ENCODE measurements at regions not wholly inside any gene's neighbourhood (a gene's known extent, or its start where the extent isn't known, plus 50 kb on each side); places are given as distances from the start of the nearest gene placed in this dataset.
A peak's percentile ranks its signal among the peaks of the same experiment; 100 is the strongest.

DNA sequence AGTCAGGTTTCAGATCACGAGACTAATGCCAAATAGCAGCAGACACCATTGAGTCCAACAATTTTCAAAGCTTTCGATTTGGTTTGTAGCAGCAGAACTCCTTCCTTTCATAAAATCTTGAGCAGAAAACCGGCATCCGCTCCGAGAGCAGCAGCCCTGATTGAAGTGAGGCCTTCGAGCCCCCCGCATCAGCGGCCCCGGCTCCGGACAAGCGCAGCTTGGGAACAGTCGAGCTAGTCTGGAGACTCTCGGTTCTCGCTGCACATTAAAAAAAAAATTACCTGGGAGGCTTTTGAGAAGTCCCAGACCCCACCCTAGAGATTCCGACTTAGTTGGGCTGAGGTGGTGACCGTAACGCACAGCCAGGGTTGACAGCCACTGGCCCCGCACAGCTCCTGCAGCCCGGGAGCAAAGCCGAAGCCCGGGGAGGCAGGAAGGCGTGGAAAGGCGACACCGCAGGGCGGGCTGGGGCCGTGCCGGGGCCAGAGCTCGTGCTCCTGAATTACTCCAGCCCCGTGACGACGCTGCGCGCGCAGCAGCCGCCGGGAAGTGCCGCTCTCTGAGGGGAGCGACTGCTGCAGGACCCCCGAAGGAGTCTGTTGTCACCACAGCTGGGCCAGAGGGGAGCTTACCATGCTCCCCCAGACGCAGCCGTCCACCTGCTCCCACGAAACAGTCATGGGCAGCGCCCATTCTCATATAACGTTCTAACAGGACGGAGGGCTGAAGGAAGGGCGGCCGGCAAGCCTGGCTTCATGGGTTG is 57.8 kb downstream of the SPATA19 start:
- DNase-seq (ENCODE audit: low read depth in 2 of 3, low spot score in 2 of 3), result peak in 2 of 3 donors; percentile 17 to 19

DNA sequence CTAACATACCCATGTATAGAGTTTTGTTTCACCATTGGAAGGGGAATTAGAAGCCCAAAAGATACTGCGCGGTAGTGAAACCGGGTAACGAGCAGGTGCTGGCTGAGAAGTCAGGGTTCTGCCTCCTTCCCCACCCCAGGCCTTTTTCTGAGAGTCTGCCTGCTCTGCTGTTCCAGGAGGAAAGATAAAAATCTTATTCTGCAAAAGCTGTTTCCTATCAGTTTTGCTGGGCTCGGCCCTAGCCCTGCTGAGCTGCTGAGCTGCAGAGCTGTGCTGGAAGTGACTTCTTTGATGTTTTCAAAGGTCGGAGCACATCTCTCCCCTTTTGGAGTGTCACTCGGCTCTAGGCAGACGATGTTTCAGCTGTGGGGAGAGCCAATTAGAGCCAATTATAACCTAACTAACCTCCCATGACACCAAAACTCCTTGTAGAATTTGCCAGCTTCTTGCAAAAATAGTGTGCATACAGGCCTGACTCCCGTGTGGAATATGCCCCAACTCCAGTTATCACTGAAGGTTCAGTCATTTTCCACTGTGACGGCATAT is 59.4 kb downstream of the SPATA19 start:
- DNase-seq (ENCODE audit: low read depth in 2 of 3, low spot score in 2 of 3), result peak in 1 of 3 donors; percentile 4

DNA sequence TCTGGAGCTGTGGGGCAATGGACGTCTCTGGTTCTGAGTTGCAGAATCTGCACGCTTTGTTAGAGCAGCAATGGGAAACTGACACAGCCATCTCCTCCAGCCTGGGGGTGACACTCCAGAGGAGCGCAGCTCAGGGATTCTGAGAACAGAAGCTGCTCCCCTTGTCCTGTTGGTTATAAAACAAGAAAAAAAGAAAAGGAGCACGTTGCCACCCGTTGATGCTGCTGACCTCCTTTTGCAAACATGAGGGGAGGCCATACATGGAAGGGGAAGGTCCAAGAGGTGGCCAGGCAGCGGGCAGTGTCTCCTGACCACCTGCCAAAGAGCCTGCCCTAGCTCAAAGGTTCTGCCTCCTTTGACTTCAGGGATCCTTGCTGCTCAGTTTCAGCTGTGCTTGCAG is 61.0 kb downstream of the SPATA19 start:
- DNase-seq (ENCODE audit: low read depth in 2 of 3, low spot score in 2 of 3), result no peak

DNA sequence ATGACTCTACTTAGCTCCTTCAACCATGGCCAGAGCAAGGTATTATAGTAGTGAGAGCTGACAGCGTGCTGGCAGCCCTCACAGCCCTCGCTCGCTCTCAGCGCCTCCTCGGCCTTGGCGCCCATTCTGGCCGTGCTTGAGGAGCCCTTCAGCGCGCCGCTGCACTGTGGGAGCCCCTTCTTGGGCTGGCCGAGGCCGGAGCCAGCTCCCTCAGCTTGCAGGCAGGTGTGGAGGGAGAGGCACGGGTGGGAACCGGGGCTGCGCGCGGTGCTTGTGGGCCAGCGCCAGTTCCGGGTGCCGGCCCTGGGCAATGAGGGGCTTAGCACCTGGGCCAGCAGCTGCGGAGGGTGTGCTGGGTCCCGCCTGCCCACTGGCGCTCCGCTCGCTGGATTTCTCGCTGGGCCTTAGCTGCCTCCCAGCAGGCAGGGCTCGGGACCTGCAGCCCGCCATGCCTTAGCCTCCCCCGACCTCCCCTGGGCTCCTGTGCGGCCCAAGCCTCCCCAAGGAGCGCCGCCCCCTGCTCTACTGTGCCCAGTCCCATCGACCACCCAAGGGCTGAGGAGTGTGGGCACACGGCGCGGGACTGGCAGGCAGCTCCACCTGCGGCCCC is 63.1 kb downstream of the SPATA19 start:
- no peak for DNase-seq (ENCODE audit: low read depth in 2 of 3, low spot score in 2 of 3)

DNA sequence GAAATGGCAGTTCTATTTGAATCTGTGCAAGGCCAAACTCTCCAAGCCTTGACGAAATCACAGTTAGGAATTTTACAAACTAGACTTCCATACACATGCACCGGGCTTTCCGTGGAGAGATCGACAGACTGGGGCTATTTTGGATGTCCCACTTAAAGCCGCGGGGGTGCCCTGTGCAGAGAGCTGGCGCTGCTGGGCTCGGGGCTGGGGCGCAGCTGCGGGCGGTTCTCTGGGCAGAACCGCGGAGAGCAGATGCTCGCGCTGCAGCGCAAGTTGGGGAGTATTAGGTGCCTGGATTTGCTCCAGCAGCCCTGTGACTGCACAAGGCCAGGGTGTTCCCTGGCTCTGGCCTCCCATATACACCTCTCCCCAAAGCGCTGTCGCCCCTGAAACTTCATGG is 67.2 kb downstream of the SPATA19 start:
- DNase-seq (ENCODE audit: low read depth in 2 of 3, low spot score in 2 of 3), result no peak

DNA sequence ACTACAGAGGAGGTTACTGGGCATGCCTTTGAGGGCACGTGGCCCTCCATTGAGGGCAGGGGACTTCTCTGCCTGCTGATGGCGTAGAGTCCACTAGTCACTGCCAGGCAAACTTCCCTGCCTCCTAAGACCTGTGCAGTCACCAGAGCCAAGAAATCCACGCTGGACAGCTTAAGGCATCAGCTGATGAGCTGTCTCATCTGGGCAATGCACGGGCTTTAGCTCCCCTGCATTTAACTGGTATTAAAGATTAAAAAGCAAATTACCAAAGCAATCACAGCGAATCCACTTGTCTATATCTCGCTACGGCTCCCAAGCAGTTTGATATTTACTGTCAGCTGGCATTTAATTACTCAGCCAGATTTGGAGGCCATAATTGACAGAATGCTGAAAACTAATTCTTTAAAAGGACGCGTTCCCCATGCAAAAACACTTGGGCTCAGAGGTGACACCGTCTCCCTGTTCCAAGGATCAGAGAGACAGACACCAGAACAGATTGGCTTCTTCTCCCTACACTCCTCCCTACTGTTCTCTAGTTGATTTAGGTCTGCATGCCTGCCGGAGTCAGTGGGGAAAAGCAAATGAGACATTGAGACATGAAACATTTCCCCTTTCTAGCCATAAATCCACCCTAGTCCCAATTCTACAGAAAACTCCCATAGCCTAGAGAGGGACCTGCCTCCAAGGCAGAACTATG is 68.5 kb downstream of the SPATA19 start:
- DNase-seq (ENCODE audit: low read depth in 2 of 3, low spot score in 2 of 3), result no peak

DNA sequence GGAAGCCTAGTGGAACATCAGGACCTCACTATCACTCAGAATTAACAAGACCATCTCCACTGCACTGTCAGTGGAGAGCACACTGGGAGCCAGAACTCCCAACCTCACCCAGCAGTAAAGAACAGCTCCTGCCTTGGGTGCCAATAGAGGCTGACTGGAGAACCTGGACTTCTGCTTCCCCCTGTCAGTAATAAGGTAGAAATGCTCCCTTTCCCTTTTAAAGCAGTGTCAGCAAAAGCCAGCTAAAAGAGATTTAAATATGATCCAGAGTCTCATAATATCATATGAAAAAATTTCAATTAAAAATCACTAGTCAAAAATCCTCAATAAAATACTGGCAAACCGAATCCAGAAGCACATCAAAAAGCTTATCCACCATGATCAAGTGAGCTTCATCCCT is 82.8 kb downstream of the SPATA19 start:
- DNase-seq (ENCODE audit: low read depth in 2 of 3, low spot score in 2 of 3), result no peak

DNA sequence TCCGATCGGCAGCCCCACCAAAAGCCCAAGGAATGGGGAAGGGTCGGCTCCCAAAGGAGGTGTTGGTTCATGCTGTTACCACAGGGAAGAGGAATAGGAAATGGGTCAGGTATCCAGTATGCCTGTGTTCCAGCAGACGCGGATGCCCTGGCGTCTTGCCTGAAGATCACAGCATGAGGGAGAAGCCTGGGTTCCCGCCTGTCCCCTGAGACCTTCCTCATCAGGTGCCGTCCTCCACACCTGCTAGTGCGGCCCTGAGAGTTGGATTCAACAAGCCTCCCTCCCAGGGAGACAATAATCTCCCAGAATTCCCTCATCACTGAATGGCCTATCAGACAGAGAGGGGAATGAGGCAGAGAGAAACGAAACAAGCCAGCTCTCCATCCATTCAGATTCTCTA is 92.2 kb downstream of the SPATA19 start:
- DNase-seq (ENCODE audit: low read depth in 2 of 3, low spot score in 2 of 3), result no peak

DNA sequence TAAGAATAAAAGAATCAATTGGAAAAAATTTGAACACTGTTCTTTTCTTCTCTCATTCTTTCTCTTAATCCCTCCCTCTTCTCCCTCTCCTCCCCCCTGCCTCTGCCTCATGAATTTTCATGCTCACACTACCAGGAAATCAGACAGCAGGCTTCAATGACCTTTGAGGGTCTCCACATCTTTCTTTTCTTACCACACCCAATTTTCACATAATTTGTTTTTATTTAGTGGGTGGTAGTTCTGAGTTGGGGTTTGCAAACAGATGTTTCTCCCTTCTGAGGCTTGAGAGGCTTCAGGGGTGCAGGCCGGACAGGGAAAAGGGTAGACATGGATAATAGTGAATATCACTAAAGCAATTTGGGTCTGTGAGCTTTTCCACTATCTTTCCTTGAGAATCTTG is 95.5 kb downstream of the SPATA19 start:
- no peak for DNase-seq (ENCODE audit: low read depth in 2 of 3, low spot score in 2 of 3)

DNA sequence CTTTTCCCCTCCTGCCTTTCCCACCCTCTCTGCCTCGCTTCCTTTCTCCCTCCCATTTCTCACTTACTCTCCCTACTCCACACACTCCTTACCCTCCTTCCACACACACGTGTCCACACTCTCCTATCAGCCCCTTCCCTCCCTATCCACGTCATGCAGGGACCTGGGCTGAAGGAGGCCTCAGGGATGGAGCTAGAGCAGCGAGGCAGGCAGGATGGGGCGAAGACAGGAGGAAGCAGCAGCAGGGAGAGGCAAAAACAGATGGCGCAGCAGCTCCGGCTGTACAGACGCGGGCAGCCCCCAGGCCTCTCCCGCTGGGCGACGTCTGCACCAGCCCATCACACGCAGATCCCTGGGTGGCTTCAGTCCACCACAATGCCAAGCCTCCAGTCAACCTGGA is 97.9 kb downstream of the SPATA19 start:
- no peak for DNase-seq (ENCODE audit: low read depth in 2 of 3, low spot score in 2 of 3)

DNA sequence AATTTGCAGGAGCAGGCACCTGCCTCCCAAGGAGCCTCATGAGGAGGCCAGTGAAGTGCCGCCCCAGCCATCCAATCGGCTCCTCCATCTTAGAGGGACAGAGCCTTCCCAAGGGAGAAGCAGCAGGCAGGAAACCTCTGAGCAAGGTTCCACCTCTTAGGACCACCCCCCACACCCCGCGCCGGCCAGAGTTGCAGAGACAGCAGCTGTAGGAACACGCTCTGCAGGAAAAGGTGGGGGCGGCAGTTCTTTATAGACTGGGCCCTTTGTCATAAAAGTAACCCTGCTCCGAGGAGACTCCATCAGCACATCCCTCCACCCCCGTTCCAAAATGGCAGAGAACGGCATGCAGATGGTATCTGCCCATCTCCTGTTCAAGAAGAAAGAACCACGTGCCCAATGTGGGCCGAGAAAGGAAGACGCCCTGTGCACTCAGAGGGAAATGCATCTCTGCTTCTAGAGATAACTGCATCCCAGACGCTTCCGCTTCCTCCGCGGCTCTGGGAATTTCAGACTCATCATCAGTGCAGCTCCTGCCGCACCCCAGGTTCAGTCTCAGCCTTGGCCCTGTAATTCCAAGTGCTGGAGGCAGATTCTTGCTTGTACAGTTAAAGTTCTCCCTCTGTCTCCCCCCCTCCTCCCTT is 98.5 kb downstream of the SPATA19 start:
- no peak for DNase-seq (ENCODE audit: low read depth in 2 of 3, low spot score in 2 of 3)

DNA sequence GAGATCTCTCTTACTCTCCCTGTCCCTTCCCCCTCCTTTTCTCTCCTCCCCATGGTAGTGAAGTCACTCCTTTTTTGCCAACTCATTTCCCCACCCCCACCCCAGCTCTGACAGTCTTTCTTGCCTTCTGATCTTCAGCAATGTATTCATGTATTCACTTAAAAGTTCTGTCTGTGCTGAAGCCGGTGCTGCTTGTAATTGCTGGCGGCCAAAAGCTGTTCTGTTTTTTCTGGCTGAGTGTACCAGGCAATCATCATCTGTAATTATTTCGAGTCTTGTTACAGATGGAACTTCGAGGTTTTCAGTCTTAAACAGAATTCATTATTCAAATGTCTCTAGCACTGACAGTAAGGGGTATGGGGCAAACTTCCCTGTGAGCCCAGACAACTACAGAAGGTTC is 99.5 kb downstream of the SPATA19 start:
- DNase-seq (ENCODE audit: low read depth in 2 of 3, low spot score in 2 of 3), result no peak

DNA sequence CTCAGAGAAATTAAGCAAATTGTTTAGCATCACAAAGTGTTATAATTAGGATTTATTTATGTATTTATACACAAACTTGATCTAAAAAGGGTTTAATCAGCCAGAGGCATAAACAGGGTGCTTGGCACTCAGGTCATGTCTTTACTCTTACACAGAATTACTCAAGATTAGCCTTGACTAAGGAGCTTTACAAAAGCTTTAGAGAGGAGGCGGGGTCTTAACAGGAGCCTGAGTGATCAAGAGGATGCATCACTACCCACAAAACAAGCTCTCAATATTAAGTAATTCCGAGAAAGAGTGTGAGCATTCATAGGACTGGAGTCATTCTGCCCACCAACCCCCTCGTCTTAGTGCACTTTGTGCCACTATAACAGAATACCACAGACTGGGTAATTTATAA is 103.0 kb downstream of the SPATA19 start:
- no peak for DNase-seq (ENCODE audit: low read depth in 2 of 3, low spot score in 2 of 3)

DNA sequence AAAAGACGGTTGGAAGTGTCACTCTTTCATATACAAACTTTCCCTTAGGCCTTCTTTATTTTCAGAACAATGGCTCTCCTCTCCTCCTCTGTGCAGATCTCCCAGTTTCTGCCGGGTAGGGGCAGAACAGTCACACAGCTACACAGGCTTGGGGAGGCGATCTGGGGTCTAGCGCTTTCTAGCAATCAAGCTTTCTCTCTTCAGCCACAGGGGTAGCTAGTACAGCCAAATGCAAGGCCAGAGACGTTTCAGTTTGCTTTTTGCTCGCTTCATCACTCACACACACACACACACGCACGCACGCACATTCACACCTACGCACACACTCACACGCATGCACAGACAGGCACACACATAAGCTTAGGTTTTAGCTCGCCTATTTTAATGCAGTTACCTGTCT is 104.3 kb downstream of the SPATA19 start:
- no peak for DNase-seq (ENCODE audit: low read depth in 2 of 3, low spot score in 2 of 3)

DNA sequence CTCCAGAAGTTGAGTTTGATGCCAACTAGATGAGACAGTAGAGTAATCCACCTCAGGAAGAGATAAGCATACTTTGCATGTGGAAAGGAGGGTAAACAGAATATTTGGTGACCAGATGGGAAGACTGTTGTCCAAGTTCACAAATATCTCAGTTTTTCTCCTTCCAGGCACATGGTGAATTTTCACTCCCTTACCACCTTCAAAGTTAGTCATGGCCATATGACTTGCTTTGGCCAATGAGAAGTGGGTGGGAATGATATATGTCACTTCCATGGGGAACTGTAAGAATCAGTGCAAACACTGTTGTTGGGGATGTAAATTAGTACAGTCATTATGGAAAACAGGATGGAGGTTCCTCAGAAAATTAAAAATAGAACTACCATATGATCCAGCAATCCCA is 105.8 kb downstream of the SPATA19 start:
- DNase-seq (ENCODE audit: low read depth in 2 of 3, low spot score in 2 of 3), result no peak

DNA sequence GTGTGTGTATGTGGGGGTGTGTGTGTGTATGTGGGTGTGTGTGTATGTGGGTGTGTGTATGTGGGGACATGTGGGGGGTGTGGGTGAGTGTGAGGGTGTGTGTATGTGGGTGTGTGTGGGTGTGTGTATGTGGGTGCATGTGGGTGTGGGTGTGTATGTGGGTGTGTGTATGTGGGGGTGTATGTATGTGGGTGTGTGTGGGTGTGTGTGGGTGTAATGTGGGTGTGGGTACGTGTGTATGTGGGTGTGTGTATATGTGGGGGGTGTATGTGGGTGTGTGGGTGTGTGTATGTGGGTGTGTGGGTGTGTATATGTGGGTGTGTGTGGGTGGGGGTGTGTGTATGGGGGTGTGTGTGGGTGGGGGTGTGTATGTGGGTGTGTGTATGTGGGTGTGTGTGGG is 106.7 kb downstream of the SPATA19 start:
- no peak for DNase-seq (ENCODE audit: low read depth in 2 of 3, low spot score in 2 of 3)

DNA sequence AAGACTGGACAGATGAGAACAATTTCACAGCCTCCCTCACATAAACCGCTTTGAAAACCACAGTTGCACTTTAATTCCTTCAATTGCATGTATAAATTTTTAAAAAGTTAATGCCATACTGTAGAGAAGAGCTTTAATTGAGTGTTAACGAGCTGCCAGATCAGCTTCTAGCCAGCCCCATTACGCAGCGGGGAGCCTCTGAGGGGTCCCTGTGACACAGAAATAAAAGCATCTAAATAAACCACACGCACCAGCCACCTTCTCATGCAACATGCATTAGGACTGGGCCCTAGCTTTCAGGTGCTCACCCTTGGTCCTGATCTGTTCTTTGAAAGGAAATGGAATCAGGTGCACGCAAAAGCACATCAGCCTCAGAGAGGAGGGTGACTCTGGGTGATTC is 111.7 kb downstream of the SPATA19 start:
- no peak for DNase-seq (ENCODE audit: low read depth in 2 of 3, low spot score in 2 of 3)

DNA sequence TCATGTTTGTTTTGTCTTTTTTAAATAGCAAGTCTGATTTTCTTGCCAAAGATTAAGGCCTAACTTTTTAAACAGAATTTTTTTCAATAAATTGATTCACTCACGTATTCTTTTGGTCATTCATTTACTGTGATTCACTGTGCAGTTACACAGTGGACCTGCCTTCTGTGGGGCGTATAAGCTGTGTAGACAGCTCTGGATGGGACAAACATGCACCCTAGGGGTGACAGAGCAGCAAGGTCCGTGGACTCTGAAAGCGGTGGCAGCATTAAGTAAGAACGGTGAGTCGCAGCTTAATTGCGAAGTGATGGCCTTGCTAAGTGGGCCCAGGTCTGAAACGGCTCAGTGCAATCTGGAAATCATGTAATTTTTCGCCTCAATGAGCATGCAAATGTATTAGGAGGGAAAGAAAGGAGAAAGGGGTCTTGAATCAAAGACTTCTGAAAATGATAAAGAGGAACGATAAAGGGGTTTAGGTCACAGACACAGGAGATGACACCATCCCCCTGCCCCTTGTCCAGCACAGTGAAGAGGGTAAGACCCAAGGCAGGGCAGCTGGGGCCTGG is 113.1 kb downstream of the SPATA19 start:
- no peak for DNase-seq (ENCODE audit: low read depth in 2 of 3, low spot score in 2 of 3)

DNA sequence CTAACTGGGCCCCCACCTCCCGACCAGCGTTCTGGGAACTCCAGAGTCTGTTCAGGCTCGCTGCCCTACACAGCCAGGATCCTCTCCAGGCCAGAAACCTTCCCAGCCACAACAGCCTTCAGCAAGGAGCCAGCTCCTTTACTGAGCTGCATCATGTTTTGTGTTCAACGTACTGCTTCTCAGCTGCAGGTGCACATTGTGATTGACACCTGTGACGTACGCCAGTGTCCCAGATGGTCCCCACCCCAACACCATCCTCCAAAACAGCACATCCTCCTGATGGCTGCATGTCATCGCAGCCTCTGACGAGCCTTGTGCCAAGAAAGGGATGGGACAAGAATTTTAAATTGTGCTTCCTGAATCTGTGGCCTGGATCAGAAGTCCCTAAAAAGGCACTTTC is 117.5 kb downstream of the SPATA19 start:
- DNase-seq (ENCODE audit: low read depth in 2 of 3, low spot score in 2 of 3), result no peak

DNA sequence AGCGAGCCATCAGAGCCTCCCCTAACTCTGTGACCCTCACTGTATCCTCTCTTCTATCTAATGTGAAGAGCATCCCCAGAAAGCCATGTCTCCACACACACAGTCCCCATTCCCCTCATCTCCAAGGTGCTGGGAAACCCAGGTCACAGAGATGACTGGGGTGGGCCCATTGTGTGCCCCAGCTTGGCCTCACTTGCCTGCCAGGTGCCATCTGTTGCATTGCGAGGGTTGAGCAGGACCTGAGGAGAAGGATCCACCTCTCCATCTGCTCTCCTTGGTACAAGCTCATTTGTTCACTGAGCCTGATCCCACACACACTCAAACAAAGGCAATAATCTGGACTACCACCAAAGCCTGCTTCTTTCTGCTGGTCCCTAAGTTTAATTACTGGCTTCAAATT is 118.8 kb downstream of the SPATA19 start:
- no peak for DNase-seq (ENCODE audit: low read depth in 2 of 3, low spot score in 2 of 3)

DNA sequence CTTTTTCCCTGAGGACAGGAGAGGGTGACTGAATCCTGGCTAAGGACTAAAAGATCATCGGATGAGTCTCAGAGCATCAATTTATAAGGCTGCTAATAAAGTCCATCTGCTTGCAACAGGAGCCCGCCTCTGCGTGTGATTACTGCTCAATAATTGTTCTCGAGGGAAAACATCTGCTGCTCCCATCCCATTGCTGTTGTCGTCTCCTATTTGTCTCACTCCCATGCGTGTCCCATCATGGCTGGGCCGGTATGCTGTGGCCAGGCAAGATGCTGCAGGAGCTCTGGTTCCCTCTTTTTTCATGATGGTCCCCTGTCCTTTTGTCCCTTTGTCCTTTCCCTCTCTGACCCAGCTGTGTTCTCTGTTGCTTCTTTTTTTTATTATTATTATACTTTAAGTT is 121.2 kb downstream of the SPATA19 start:
- DNase-seq (ENCODE audit: low read depth in 2 of 3, low spot score in 2 of 3), result no peak
